Erythroblast (primary cell): ENCODE measurements at regions not wholly inside any gene's neighbourhood (a gene's known extent, or its start where the extent isn't known, plus 50 kb on each side); places are given as distances from the start of the nearest gene placed in this dataset.

Source experiments
- GATA1 ChIP-seq: IDR thresholded peaks from 2 replicates; pipeline ENCODE4 v1.6.1; 2011; ENCODE audit warnings: low read depth, mild to moderate bottlenecking, control low read depth, low read length, moderate library complexity
- POLR2A ChIP-seq: IDR thresholded peaks from 2 replicates; pipeline ENCODE4 v1.6.1; 2011; ENCODE audit warnings: mild to moderate bottlenecking, low read length

DNA sequence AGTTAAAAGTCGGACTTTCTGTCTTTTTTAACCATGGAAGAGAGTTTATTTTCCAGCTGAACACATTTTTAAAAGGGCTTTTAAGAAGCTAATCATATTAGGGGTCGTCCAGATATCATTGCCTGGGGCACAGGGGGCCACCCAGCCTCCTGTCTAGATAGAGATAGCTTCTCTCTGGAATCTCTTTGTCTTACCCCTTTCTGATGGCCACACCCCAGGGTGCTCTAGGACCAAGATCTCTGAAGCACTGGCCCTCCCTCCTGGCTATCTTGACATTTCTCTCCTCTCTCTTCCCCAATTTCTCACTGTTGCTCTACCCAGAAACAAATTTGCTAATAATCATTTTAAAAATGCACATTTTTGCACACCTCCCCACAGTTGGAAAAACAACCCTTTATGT is 204.4 kb downstream of the NXNL2 start:
- no peak for TF ChIP-seq POLR2A
- no peak for TF ChIP-seq GATA1
